Mesodermal cell (in vitro differentiated cells): ENCODE measurements at regions not wholly inside any gene's neighbourhood (a gene's known extent, or its start where the extent isn't known, plus 50 kb on each side); places are given as distances from the start of the nearest gene placed in this dataset.

Experiments used
- H3K27ac ChIP-seq: 2 replicates; pipeline ENCODE4 v1.7.0; 2013; ENCODE audit warnings: mild to moderate bottlenecking, low read depth, low read length, moderate library complexity; ENCODE audit not compliant: severe bottlenecking
- H3K36me3 ChIP-seq: 2 replicates; pipeline ENCODE4 v1.7.1; 2013; ENCODE audit warnings: mild to moderate bottlenecking, low read length, moderate library complexity; ENCODE audit not compliant: control insufficient read depth, insufficient read depth
- H3K4me1 ChIP-seq: one replicate; pipeline ENCODE4 v1.7.1; 2013; ENCODE audit warnings: mild to moderate bottlenecking, low read length; ENCODE audit not compliant: insufficient read depth, control insufficient read depth, poor library complexity, severe bottlenecking
- H3K4me3 ChIP-seq: 2 replicates; pipeline ENCODE4 v1.7.0; 2013; ENCODE audit warnings: low read length, control low read depth, mild to moderate bottlenecking; ENCODE audit not compliant: insufficient read depth, poor library complexity, severe bottlenecking; ENCODE audit errors: extremely low read depth
- H3K9me3 ChIP-seq: 2 replicates; pipeline ENCODE4 v1.7.1; 2013; ENCODE audit warnings: mild to moderate bottlenecking, low read length, moderate library complexity; ENCODE audit not compliant: control insufficient read depth
- WGBS, 2 experiments: methylation state at CpG; one replicate each; pipeline ENCODE4 v1.1.5; 2013; ENCODE audit warnings: missing lambda C conversion rate in 2 of 2; ENCODE audit not compliant: insufficient coverage in 2 of 2; 5-methylcytosine and 5-hydroxymethylcytosine counted together

- H3K4me1 ChIP-seq = no peaks in the 10 kb centered on the region
- H3K9me3 ChIP-seq = peaks cover 5% of the 10 kb centered on the region
- no peak overlapping the region for H3K27ac ChIP-seq
- no peak overlapping the region for H3K4me3 ChIP-seq
- H3K36me3 ChIP-seq = no peaks in the 10 kb centered on the region
- no CpG with 5 or more reads among the region's 3 CpGs for WGBS, 2 experiments
Measured at GRCh38 chr4:123327846-123328429, 68.7 kb upstream of the SPRY1 start.

GRCh38 chr4:123338715-123339114, 57.9 kb upstream of the SPRY1 start:
- Histone ChIP-seq H3K4me3 (no peak overlapping the region), H3K4me1 (no peaks in the 10 kb centered on the region), H3K36me3 (no peaks in the 10 kb centered on the region), H3K9me3 (no peaks in the 10 kb centered on the region), H3K27ac (no peak overlapping the region)
- WGBS, 2 experiments = 88 to 96% methylated on average over 6 of the region's 7 CpGs

- no peak overlapping the region for H3K4me3 ChIP-seq
- WGBS, 2 experiments = 94 to 95% methylated on average over 4 of the region's 5 CpGs
Measured at GRCh38 chr4:123339507-123340380, 56.9 kb upstream of the SPRY1 start.

DNA sequence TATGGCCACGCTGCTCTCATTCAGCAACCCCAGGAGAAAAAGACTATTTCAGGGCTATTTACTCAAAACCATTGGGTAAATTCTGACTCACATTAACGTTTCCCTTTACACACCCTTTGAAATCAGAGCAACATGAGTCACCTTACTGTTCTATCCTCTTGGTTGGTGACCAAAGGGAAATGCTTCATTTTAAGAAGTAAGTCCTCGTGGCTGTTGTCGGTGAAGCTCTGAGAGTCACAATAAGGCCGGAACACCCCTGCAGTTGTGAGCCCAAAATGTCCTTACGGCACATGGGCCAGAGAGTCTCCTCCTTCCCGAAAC, 56.3 kb upstream of the SPRY1 start:
- 91 to 92% methylated on average over 6 of the region's 7 CpGs for WGBS, 2 experiments
- no peaks in the 10 kb centered on the region for H3K36me3 ChIP-seq
- H3K27ac ChIP-seq = no peak overlapping the region
- H3K4me1 ChIP-seq = no peaks in the 10 kb centered on the region
- H3K9me3 ChIP-seq = no peaks in the 10 kb centered on the region
- H3K4me3 ChIP-seq = no peak overlapping the region

More at GRCh38 chr4:123339507-123340380, 56.9 kb upstream of the SPRY1 start:
- Histone ChIP-seq H3K27ac (no peak overlapping the region), H3K9me3 (no peaks in the 10 kb centered on the region), H3K36me3 (no peaks in the 10 kb centered on the region), H3K4me1 (no peaks in the 10 kb centered on the region)

DNA sequence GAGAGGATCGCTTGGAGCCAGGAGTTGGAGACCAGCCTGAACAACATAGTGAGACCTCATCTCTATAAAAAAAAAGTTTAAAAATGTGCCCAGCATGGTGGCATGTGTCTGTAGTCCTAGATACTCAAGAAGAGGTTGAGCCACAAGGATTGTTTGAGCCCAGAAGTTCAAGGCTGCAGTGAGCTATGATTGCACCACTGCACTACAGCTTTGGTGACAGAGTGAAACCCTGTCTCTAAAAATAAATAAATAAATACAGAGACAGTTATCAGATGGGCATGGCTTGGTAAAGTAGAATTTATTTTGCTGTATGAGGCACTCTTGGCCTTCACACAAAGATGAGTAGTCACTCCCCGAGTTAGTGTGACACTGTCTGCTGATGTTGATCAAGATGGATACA, 54.1 kb upstream of the SPRY1 start:
- Histone ChIP-seq H3K4me1 (no peaks in the 10 kb centered on the region), H3K9me3 (no peaks in the 10 kb centered on the region), H3K27ac (no peak overlapping the region), H3K36me3 (no peaks in the 10 kb centered on the region), H3K4me3 (no peak overlapping the region)
- 78% methylated on average over 1 of the region's 2 CpGs; no CpG with 5 or more reads in 1 of the 2 experiments for WGBS, 2 experiments

- WGBS, 2 experiments = 97 to 99% methylated on average over 5 to 10 of the region's 13 CpGs
- H3K9me3 ChIP-seq = no peaks in the 10 kb centered on the region
- peaks cover under 1% of the 10 kb centered on the region for H3K4me1 ChIP-seq
- no peaks in the 10 kb centered on the region for H3K36me3 ChIP-seq
- H3K27ac ChIP-seq = no peak overlapping the region
- no peak overlapping the region for H3K4me3 ChIP-seq
Measured at GRCh38 chr4:123343400-123344041, 53.1 kb upstream of the SPRY1 start.

- Histone ChIP-seq H3K9me3 (no peaks in the 10 kb centered on the region), H3K27ac (no peak overlapping the region), H3K4me1 (peaks cover 13% of the 10 kb centered on the region), H3K36me3 (no peaks in the 10 kb centered on the region), H3K4me3 (no peak overlapping the region)
- whole genome bisulfite sequencing, 2 experiments = 86 to 87% methylated on average over 6 to 7 of the region's 9 CpGs
Measured at GRCh38 chr4:123345137-123345934, 51.3 kb upstream of the SPRY1 start.

DNA sequence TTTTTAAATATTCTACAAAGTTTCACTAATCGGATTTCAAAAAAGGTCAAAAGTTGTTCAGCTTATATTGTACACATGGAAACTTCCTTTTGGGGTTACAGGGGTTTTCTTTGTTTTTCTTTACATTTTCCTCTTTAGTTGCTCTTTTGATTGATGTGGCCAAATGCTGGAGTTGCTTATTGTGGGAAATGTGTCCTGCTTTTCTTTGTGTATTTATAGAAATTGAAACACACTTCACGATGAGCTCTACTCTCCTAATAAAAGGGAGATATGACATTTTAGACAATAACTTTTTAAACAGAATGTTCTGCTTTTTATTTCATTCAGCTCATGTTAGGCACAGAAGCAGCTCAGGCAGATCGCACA, 50.7 kb upstream of the SPRY1 start:
- no CpG with 5 or more reads among the region's 3 CpGs for WGBS, 2 experiments
- Histone ChIP-seq H3K4me3 (no peak overlapping the region), H3K27ac (no peak overlapping the region), H3K9me3 (no peaks in the 10 kb centered on the region), H3K36me3 (no peaks in the 10 kb centered on the region), H3K4me1 (peaks cover 13% of the 10 kb centered on the region)

DNA sequence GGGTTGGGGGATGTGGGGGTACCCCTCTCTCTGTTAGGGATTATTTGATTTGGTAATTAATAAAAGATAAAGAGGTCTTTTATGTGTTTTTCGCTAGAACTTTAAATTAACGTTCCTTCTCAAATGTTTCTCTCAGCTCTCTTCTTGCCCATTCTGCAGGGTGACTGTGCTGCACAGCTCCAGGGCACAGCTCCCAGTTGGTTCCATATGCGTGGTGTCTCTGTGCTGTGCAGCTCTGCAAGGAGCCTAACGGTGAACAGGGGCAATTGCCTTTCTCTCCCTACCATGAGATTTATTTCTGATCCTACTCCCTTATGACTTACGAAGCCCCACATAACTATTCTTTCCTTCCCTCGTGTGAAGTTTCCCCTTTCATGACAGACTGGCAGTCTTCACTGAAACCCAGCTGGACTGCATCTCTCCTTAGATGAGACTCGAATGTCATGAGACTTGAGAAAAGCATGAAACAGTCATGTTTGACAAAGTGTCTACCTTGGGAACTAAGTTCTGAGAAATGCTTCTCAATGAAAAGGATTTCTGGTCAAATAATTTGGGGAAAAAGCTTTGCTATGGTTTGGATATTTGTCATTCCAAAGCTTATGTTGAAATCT, 50.2 kb upstream of the SPRY1 start:
- Histone ChIP-seq H3K36me3 (no peaks in the 10 kb centered on the region), H3K4me1 (peaks cover 13% of the 10 kb centered on the region), H3K27ac (no peak overlapping the region), H3K9me3 (no peaks in the 10 kb centered on the region), H3K4me3 (no peak overlapping the region)
- WGBS, 2 experiments = 88 to 90% methylated on average over 6 to 7 of the region's 7 CpGs
